ENCODE measurements at regions not wholly inside any gene's neighbourhood (a gene's known extent, or its start where the extent isn't known, plus 50 kb on each side); places are given as distances from the start of the nearest gene placed in this dataset.
A peak's percentile ranks its signal among the peaks of the same experiment; 100 is the strongest.

- DNase-seq = no peak
These were observed 65.0 kb upstream of the SLC2A12 start for GRCh38 chr6:134117409-134117808.

GRCh38 chr6:134115715-134116074 is 63.3 kb upstream of the SLC2A12 start:
- no peak for DNase-seq

- DNase-seq = no peak
These were observed 62.7 kb upstream of the SLC2A12 start for GRCh38 chr6:134114918-134115714.

- no peak for DNase-seq
These were observed 62.1 kb upstream of the SLC2A12 start for GRCh38 chr6:134114489-134114888.

GRCh38 chr6:134111726-134112125 is 59.3 kb upstream of the SLC2A12 start:
- DNase-seq = no peak

GRCh38 chr6:134111062-134111677 is 58.7 kb upstream of the SLC2A12 start:
- peak; percentile 68 for DNase-seq

- no peak for DNase-seq
These were observed 54.3 kb upstream of the SLC2A12 start for GRCh38 chr6:134106702-134107101.

- no peak for DNase-seq
These were observed 53.5 kb upstream of the SLC2A12 start for GRCh38 chr6:134105940-134106339.

- DNase-seq = no peak
These were observed 50.6 kb upstream of the SLC2A12 start for GRCh38 chr6:134103006-134103405.
